GM18861 (cell line): ENCODE measurements at regions not wholly inside any gene's neighbourhood (a gene's known extent, or its start where the extent isn't known, plus 50 kb on each side); places are given as distances from the start of the nearest gene placed in this dataset.

ENCODE experiments used
- ATAC-seq: cut with Tn5 transposase; IDR thresholded peaks from one replicate; pipeline ENCODE4 v1.9.1; 2021; ENCODE audit not compliant: unreplicated experiment

DNA sequence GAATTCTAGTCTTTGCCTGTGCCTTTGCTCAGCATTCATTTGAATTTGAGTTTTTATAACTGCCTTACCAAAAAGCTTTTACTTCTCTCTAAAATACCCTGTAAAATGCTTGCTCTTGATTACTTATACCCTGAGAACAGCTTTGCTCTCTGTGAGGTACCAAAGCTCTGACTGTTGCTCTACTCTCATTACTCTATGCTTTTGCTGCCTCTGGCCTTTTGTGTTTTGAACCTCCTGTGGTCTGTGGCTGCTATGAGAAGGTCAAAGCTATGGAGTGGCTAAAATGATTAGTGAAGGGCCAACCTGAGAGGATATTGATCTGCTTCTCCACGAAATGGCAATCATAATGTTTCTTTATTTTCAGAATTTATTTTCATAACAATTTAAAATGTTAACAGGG lies 375.6 kb upstream of the IMPG1 start:
- ATAC-seq: no peak

DNA sequence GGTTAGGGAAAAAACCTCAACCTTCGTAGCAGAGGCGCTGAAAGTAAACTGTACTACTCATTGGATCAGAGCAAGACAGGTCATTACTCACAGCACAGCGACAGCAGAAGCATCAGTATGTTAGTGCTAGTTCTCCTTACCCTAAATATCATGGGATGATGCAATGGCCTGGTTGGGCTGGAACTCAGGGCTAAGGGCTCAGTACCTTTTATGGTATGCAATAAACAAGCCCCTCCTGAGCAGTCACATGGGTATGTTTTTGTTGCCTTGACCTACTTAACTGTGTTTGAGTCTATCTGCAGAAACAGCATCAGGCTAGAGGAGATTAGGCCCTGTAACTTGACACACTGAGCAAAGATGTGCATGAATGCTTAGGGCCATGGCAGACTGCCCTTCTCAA lies 369.4 kb upstream of the IMPG1 start:
- ATAC-seq: no peak

DNA sequence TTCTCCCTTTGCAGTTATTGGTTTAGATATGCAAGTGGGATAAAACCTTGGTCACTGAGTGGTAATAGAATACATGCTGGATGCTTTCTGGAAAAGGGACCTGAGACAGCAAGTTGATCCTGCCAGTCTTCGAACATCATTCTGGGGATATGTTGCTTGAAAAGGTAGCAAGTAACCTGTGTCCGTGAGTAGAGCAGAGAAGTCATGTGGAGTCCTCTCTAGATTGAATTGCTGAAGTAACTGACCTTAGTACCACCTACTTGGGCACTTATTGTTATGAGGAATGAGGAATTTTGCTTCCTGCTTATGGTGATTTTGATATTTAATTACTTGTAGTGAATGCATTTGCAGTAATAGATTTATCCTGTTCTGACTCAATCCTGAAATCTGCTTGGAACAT lies 367.3 kb upstream of the IMPG1 start:
- ATAC-seq: no peak

DNA sequence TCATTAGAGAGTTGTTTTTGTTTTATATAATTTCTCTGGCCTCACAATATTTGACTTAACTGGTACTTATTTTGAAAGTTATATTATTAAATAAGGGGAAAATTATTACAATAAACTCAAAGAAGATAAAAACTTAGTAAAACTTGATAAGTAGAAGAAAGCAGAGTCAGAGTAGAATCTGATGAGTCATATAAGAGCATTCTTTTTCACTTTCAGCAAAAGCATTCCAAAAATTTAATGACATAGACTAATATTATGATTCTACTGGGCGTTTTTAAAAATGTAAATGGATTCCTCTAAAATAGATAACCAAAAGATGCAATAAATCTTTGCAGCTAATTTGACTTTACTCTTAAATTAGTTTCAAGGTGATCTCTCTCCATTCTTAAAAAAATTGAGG lies 366.3 kb upstream of the IMPG1 start:
- ATAC-seq: no peak

- ATAC-seq: no peak
These were observed 362.7 kb upstream of the IMPG1 start for GRCh38 chr6:76435174-76435573.

DNA sequence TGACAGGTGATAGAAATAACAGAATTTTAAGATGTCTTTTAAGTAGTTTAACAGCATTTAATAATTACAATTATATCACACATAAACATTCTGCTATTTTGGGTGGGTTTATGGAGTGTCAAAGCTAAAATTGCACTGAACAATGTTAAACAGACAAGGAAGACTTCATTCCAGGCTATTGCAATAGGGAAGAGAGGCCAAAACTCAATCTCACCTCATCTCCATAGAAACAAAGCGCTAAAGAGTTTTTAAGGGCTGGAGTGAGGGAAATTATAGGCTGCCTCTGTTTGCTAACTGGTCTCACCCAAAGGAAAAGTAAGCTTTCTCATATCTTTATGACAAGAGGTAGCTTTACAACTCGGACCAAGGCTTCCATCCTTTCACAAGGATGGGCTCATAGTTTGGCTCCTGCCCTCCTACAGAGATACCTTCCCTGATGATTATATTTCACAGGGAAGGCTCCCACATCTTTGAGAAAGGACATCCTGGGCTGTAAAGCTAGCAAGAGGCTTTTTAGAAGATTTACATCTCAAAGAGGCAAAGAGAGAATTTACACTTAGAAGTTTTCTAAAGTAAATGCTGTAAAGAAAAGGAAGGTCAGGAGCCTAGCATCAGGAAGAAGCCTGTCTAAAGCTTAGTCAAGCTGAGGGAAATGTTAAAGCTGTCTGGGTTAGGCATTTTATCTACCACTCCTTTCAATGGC lies 350.2 kb upstream of the IMPG1 start:
- ATAC-seq: no peak

- peak; percentile 62 for ATAC-seq
These were observed 347.6 kb upstream of the IMPG1 start for GRCh38 chr6:76420094-76420493.

DNA sequence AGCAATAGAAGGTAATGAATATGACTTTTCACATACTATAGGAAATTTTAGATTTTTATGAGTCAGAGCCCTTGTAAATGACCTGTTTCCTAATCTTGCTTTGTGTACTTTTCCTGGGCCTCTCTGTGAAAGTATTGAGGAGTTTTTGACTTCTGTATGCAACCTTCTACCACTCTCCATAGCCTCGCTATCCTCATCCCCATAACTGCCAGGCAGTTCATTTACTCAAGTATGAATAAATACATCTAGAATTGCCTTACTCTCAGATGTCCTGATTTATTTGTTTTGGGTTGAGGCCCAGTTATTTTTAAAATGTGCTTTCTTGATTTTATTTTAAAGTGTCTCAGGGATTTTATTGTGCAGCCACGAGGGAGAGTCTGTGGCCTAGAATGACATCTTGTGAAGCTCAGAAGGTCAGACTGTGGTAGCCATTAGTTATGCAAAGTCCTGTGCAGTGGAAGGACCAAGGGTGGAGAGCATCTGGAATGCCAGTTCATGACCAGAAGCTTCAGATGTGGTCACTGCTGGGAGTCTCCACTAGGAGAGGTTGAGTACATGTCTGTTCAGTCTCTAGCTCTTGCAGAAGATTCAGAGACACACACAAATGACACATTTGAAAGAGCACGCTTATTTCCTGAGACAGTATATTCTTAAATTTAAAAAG lies 346.2 kb upstream of the IMPG1 start:
- ATAC-seq: no peak

DNA sequence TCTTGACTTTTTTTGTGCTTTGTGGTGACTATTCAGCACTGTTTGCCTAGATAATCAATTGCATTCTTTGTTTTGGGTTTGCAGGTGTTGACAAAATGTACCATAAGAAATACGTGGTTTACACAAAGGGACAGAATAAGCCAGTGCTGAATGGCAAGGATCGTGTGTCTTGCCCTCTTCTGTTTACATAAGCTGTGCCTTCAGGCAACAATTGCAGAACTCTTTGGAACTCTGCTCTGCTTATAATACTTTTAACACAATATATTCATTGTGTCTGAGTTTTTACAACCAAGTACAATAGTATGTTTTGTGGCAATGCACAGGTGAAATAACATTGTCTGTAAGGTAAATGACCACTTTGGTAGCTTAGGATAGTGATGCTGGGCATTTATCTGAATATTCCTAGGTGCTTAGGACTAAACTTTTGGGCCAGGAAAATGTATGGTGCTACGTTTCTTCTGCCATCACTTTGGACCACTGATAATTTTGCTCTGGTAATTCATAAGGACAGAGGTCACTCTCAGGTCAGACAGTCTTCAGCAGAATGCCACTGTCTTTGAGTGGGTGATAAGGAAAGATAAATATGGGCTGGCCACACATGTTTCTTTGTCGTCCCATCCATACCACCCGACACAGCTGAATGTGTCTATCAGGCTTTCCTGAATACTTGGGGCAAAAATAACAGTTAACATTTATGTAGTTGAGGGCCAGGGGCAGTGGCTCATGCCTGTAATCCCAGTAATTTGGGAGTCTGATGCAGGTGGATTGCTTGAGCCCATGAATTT lies 344.6 kb upstream of the IMPG1 start:
- ATAC-seq: no peak

DNA sequence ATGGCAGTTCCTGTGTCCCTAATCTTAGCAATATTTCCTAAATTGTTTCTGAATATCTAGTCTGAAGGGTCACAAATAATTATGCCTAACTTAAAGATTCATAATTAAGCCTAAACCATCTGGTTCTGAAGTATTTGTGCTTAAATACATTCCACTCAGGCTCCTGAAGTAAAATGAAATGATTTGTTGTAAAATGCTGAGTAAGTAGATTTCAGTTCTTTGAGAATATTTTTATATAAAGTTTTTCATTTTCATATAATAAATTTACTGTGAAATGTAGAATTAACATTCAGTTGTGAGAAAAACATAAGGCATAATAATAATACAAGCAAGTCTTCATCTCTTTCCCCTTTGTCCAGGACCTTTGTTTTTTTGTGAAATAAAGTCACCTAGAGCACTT lies 330.6 kb upstream of the IMPG1 start:
- ATAC-seq: no peak

GRCh38 chr6:76397966-76398365 lies 325.5 kb upstream of the IMPG1 start:
- ATAC-seq: no peak

GRCh38 chr6:76382201-76382600 lies 309.7 kb upstream of the IMPG1 start:
- no peak for ATAC-seq

GRCh38 chr6:76381612-76382011 lies 309.1 kb upstream of the IMPG1 start:
- no peak for ATAC-seq

DNA sequence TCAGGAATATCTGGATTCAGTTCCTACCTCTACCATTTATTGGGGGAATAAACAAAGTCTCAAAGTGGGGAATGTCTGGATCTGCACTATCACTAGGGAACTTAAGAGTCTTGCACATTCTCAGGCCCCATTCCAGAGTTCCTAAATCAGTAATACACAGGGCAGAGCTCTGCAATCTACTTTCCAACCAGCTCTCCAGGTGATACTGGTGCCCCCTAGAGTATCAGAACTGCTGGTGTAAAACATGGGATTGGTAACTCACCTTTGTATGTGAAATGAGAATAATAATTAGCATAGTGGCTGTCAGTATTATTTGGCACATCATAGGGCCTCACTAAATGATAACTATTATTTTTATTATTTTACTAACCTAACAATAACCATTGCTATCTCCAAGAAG lies 278.8 kb upstream of the IMPG1 start:
- no peak for ATAC-seq

- ATAC-seq: no peak
These were observed 275.1 kb upstream of the IMPG1 start for GRCh38 chr6:76347539-76347938.

GRCh38 chr6:76342611-76343160 lies 270.2 kb upstream of the IMPG1 start:
- ATAC-seq: no peak

GRCh38 chr6:76330031-76330430 lies 257.6 kb upstream of the IMPG1 start:
- no peak for ATAC-seq

- no peak for ATAC-seq
These were observed 254.4 kb upstream of the IMPG1 start for GRCh38 chr6:76326871-76327270.
